OCI-LY7 (cell line): ENCODE measurements at regions not wholly inside any gene's neighbourhood (a gene's known extent, or its start where the extent isn't known, plus 50 kb on each side); places are given as distances from the start of the nearest gene placed in this dataset.

Experiments
- EZH2phosphoT487 ChIP-seq: fragments of 200-600 bp; sonication (generic); IDR thresholded peaks from 2 replicates; pipeline ENCODE4 v1.6.1; 2018; ENCODE audit warnings: low read depth, borderline replicate concordance, mild to moderate bottlenecking, mixed run types, antibody characterized with exemption, low read length, moderate library complexity, mixed read lengths
- TF ChIP-seq, protein P1 (sequence below): fragments of 200-600 bp; sonication (generic); conservative IDR thresholded peaks from 2 replicates; pipeline ENCODE4 v1.5.1; 2014; ENCODE audit warnings: mild to moderate bottlenecking, antibody characterized with exemption, low read length, moderate library complexity, mixed read lengths

DNA sequence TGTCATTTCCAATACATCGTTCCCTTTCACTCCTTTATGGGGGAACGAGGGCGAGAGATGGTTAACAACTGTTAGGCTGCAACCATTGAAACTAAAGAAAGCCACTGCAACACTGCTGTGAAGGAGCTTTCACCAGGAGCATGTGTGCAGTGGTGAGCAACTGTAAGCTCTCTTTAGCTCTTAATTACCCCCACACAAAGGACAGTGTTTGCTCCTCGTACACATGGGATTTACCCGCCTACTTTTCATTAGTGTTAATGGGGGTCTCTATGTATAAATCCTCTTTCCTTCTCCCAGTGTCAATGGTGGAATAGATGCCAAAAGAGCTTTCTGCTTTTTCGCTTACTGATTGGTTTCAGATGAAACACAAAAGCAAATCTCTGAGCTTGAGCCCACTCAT lies 343.1 kb downstream of the FLRT2 start:
- TF ChIP-seq, protein P1, sequence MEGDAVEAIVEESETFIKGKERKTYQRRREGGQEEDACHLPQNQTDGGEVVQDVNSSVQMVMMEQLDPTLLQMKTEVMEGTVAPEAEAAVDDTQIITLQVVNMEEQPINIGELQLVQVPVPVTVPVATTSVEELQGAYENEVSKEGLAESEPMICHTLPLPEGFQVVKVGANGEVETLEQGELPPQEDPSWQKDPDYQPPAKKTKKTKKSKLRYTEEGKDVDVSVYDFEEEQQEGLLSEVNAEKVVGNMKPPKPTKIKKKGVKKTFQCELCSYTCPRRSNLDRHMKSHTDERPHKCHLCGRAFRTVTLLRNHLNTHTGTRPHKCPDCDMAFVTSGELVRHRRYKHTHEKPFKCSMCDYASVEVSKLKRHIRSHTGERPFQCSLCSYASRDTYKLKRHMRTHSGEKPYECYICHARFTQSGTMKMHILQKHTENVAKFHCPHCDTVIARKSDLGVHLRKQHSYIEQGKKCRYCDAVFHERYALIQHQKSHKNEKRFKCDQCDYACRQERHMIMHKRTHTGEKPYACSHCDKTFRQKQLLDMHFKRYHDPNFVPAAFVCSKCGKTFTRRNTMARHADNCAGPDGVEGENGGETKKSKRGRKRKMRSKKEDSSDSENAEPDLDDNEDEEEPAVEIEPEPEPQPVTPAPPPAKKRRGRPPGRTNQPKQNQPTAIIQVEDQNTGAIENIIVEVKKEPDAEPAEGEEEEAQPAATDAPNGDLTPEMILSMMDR, result no peak
- TF ChIP-seq EZH2phosphoT487, result no peak
